ENCODE measurements at regions not wholly inside any gene's neighbourhood (a gene's known extent, or its start where the extent isn't known, plus 50 kb on each side); places are given as distances from the start of the nearest gene placed in this dataset.
"Not testable (repeated sequence)": the region's sequence is repeated elsewhere in the genome, so short reads cannot be mapped to it uniquely, and the experiment has no call there.

DNA sequence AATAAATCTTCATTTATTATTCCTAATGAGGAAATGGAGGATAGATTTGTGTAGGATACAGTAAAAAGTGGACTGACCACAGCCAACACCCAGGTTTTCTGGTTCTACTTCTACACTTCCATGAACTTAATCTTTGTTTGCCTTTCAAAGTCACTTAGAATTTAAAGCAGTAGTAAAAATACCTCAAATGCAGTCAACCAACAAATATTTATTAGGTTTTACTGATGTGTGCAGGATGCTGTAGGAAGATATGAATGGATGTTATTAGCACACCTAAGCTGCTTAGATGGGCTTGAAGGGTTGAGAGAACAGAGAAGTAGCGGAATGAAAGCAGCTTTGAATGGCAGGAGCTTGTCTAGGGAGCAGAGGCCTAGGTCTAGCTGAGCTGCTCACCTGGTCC, 201.1 kb downstream of the PALM2AKAP2 start:
- H3K27ac ChIP-seq (ENCODE audit: low read depth, low read length): no peak overlapping the region
- H3K4me1 ChIP-seq (ENCODE audit: control insufficient read depth, insufficient read depth, low read length): no peaks in the 10 kb centered on the region
- no CpG with 5 or more reads among the region's 1 CpG for WGBS (ENCODE audit: insufficient coverage)
- no peak for DNase-seq (ENCODE audit: low read depth in 4 of 6, low spot score in 6 of 6)
- H3K4me3 ChIP-seq (ENCODE audit: low read depth, low read length): no peak overlapping the region
- no peaks in the 10 kb centered on the region for H3K27me3 ChIP-seq (ENCODE audit: control insufficient read depth, insufficient read depth, low read length)
- H3K9me3 ChIP-seq (ENCODE audit: control insufficient read depth, insufficient read depth, low read length): no peaks in the 10 kb centered on the region
- H3K36me3 ChIP-seq (ENCODE audit: control insufficient read depth, insufficient read depth, low read length): no peaks in the 10 kb centered on the region

DNA sequence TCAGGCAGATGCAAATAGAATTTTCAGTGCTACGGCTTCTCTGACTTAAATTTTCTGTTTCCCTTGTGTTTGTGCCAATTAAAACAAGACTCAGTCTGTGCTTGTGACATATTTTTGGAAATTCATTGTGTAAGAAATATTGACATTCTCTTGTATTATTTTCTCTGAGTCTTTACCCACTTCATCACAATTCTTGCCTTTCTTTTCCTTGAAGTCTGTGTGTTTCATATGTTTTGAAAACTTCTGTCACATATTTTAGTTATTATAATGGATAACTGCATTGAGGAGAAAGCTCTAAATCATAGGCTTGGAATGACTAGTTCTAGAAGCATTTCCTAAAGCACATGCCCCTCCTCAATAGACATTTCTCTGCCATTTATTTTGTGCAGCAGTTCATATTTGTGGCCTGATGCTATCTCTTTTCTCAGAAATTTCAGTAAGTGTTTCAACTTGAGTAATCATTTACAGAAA, 206.6 kb downstream of the PALM2AKAP2 start:
- no CpG with 5 or more reads among the region's 1 CpG for WGBS (ENCODE audit: insufficient coverage)
- Histone ChIP-seq H3K4me3 (ENCODE audit: low read depth, low read length) (no peak overlapping the region), H3K36me3 (ENCODE audit: control insufficient read depth, insufficient read depth, low read length) (no peaks in the 10 kb centered on the region), H3K27ac (ENCODE audit: low read depth, low read length) (no peak overlapping the region), H3K27me3 (ENCODE audit: control insufficient read depth, insufficient read depth, low read length) (no peaks in the 10 kb centered on the region), H3K9me3 (ENCODE audit: control insufficient read depth, insufficient read depth, low read length) (no peaks in the 10 kb centered on the region), H3K4me1 (ENCODE audit: control insufficient read depth, insufficient read depth, low read length) (no peaks in the 10 kb centered on the region)
- peak in 1 of 6 donors; percentile 40 for DNase-seq (ENCODE audit: low read depth in 4 of 6, low spot score in 6 of 6)

GRCh38 chr9:109989296-109989695, 209.3 kb downstream of the PALM2AKAP2 start:
- no peak for DNase-seq (ENCODE audit: low read depth in 4 of 6, low spot score in 6 of 6)
- Histone ChIP-seq H3K27ac (ENCODE audit: low read depth, low read length) (no peak overlapping the region), H3K9me3 (ENCODE audit: control insufficient read depth, insufficient read depth, low read length) (no peaks in the 10 kb centered on the region), H3K27me3 (ENCODE audit: control insufficient read depth, insufficient read depth, low read length) (no peaks in the 10 kb centered on the region), H3K4me3 (ENCODE audit: low read depth, low read length) (no peak overlapping the region), H3K36me3 (ENCODE audit: control insufficient read depth, insufficient read depth, low read length) (no peaks in the 10 kb centered on the region), H3K4me1 (ENCODE audit: control insufficient read depth, insufficient read depth, low read length) (no peaks in the 10 kb centered on the region)
- 79% methylated on average over 2 of the region's 3 CpGs for WGBS (ENCODE audit: insufficient coverage)

DNA sequence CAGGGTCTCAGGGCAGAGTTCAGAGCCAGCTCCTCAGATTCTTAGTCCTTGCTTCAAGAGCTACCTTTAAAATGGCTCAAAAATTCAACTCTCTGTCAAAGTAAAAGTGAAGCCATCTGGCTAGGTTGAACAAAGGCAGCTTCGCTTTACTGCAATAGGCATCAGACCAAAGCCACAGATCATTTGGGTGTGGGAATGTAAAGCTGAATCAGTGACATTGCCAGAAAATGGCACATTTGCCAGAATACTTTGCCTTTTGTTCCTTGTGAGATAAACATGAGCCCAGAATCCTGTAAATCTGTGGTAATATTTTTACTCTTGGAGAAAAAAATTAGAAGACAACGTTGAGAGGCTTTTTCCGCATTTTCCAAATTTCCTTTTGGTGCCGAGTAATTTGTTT, 210.5 kb downstream of the PALM2AKAP2 start:
- DNase-seq (ENCODE audit: low read depth in 4 of 6, low spot score in 6 of 6): no peak

GRCh38 chr9:109992293-109992692, 212.3 kb downstream of the PALM2AKAP2 start:
- no peak overlapping the region for H3K27ac ChIP-seq (ENCODE audit: low read depth, low read length)
- DNase-seq (ENCODE audit: low read depth in 4 of 6, low spot score in 6 of 6): no peak
- no peaks in the 10 kb centered on the region for H3K36me3 ChIP-seq (ENCODE audit: control insufficient read depth, insufficient read depth, low read length)
- H3K27me3 ChIP-seq (ENCODE audit: control insufficient read depth, insufficient read depth, low read length): no peaks in the 10 kb centered on the region
- no peaks in the 10 kb centered on the region for H3K9me3 ChIP-seq (ENCODE audit: control insufficient read depth, insufficient read depth, low read length)
- WGBS (ENCODE audit: insufficient coverage): 100% methylated on average over 1 of the region's 1 CpG
- H3K4me3 ChIP-seq (ENCODE audit: low read depth, low read length): no peak overlapping the region
- no peaks in the 10 kb centered on the region for H3K4me1 ChIP-seq (ENCODE audit: control insufficient read depth, insufficient read depth, low read length)

More for the DNA sequence above, 210.5 kb downstream of the PALM2AKAP2 start:
- no peak overlapping the region for H3K4me3 ChIP-seq (ENCODE audit: low read depth, low read length)
- WGBS (ENCODE audit: insufficient coverage): 75% methylated on average over 1 of the region's 4 CpGs
- H3K9me3 ChIP-seq (ENCODE audit: control insufficient read depth, insufficient read depth, low read length): no peaks in the 10 kb centered on the region
- no peaks in the 10 kb centered on the region for H3K27me3 ChIP-seq (ENCODE audit: control insufficient read depth, insufficient read depth, low read length)
- no peak overlapping the region for H3K27ac ChIP-seq (ENCODE audit: low read depth, low read length)
- no peaks in the 10 kb centered on the region for H3K36me3 ChIP-seq (ENCODE audit: control insufficient read depth, insufficient read depth, low read length)
- H3K4me1 ChIP-seq (ENCODE audit: control insufficient read depth, insufficient read depth, low read length): no peaks in the 10 kb centered on the region

GRCh38 chr9:109993250-109993978, 213.4 kb downstream of the PALM2AKAP2 start:
- Histone ChIP-seq H3K27ac (ENCODE audit: low read depth, low read length) (no peak overlapping the region), H3K4me3 (ENCODE audit: low read depth, low read length) (no peak overlapping the region), H3K36me3 (ENCODE audit: control insufficient read depth, insufficient read depth, low read length) (no peaks in the 10 kb centered on the region), H3K27me3 (ENCODE audit: control insufficient read depth, insufficient read depth, low read length) (no peaks in the 10 kb centered on the region), H3K4me1 (ENCODE audit: control insufficient read depth, insufficient read depth, low read length) (no peaks in the 10 kb centered on the region), H3K9me3 (ENCODE audit: control insufficient read depth, insufficient read depth, low read length) (no peaks in the 10 kb centered on the region)
- no peak for DNase-seq (ENCODE audit: low read depth in 4 of 6, low spot score in 6 of 6)
- WGBS (ENCODE audit: insufficient coverage): no CpG with 5 or more reads among the region's 2 CpGs

GRCh38 chr9:109994141-109994540, 213.8 kb downstream of the C9orf152 start:
- Histone ChIP-seq H3K27me3 (ENCODE audit: control insufficient read depth, insufficient read depth, low read length) (no peaks in the 10 kb centered on the region), H3K4me1 (ENCODE audit: control insufficient read depth, insufficient read depth, low read length) (no peaks in the 10 kb centered on the region), H3K27ac (ENCODE audit: low read depth, low read length) (no peak overlapping the region), H3K36me3 (ENCODE audit: control insufficient read depth, insufficient read depth, low read length) (no peaks in the 10 kb centered on the region), H3K4me3 (ENCODE audit: low read depth, low read length) (no peak overlapping the region), H3K9me3 (ENCODE audit: control insufficient read depth, insufficient read depth, low read length) (no peaks in the 10 kb centered on the region)
- DNase-seq (ENCODE audit: low read depth in 4 of 6, low spot score in 6 of 6): no peak
- 57% methylated on average over 1 of the region's 3 CpGs for WGBS (ENCODE audit: insufficient coverage)

DNA sequence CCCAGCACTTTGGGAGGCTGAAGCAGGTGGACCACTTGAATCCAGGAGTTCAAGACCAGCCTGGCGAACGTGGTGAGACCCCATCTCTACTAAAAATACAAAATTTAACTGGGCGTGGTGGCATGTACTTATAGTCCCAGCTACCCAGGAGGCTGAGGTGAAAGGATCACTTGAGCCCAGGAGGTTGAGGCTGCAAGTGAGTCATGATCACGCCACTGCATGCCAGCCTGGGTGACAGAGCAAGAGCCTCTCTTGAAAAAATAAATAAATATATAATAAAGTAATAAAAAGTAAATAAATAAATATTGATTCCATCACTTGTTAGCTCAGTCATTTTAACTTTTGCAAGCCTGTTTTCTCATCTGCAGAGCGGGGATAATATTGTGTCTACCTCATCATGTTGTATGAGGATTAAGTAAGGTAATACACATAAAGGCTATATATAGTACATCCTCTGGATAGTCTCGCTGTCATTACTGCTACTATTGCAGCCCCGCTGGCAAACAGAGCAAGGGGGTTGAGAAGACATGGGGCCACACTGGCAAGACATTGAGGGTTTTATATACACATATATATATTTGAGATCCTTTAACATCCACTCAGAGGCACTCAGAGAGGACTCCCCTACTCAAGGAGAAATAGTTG, 210.9 kb downstream of the C9orf152 start:
- WGBS (ENCODE audit: insufficient coverage): no CpG with 5 or more reads among the region's 7 CpGs
- DNase-seq (ENCODE audit: low read depth in 4 of 6, low spot score in 6 of 6): no peak

GRCh38 chr9:109997682-109998081, 210.3 kb downstream of the C9orf152 start:
- Histone ChIP-seq H3K4me1 (ENCODE audit: control insufficient read depth, insufficient read depth, low read length) (no peaks in the 10 kb centered on the region), H3K27me3 (ENCODE audit: control insufficient read depth, insufficient read depth, low read length) (no peaks in the 10 kb centered on the region), H3K36me3 (ENCODE audit: control insufficient read depth, insufficient read depth, low read length) (no peaks in the 10 kb centered on the region), H3K27ac (ENCODE audit: low read depth, low read length) (no peak overlapping the region), H3K9me3 (ENCODE audit: control insufficient read depth, insufficient read depth, low read length) (no peaks in the 10 kb centered on the region), H3K4me3 (ENCODE audit: low read depth, low read length) (no peak overlapping the region)
- DNase-seq (ENCODE audit: low read depth in 4 of 6, low spot score in 6 of 6): no peak
- WGBS (ENCODE audit: insufficient coverage): 53% methylated on average over 3 of the region's 4 CpGs

More for the DNA sequence above, 210.9 kb downstream of the C9orf152 start:
- Histone ChIP-seq H3K9me3 (ENCODE audit: control insufficient read depth, insufficient read depth, low read length) (no peaks in the 10 kb centered on the region), H3K36me3 (ENCODE audit: control insufficient read depth, insufficient read depth, low read length) (no peaks in the 10 kb centered on the region), H3K4me1 (ENCODE audit: control insufficient read depth, insufficient read depth, low read length) (no peaks in the 10 kb centered on the region), H3K27me3 (ENCODE audit: control insufficient read depth, insufficient read depth, low read length) (no peaks in the 10 kb centered on the region), H3K4me3 (ENCODE audit: low read depth, low read length) (no peak overlapping the region), H3K27ac (ENCODE audit: low read depth, low read length) (no peak overlapping the region)

- not testable (repeated sequence) for H3K27ac ChIP-seq (ENCODE audit: low read depth, low read length); DNase-seq (ENCODE audit: low read depth in 4 of 6, low spot score in 6 of 6); H3K9me3 ChIP-seq (ENCODE audit: control insufficient read depth, insufficient read depth, low read length); H3K4me3 ChIP-seq (ENCODE audit: low read depth, low read length); H3K36me3 ChIP-seq (ENCODE audit: control insufficient read depth, insufficient read depth, low read length); H3K4me1 ChIP-seq (ENCODE audit: control insufficient read depth, insufficient read depth, low read length); H3K27me3 ChIP-seq (ENCODE audit: control insufficient read depth, insufficient read depth, low read length)
- WGBS (ENCODE audit: insufficient coverage): no CpG with 5 or more reads among the region's 8 CpGs
Observed at GRCh38 chr9:110005521-110005920, 202.4 kb downstream of the C9orf152 start.

Measured in spinal cord (tissue), 9 donors.